WTC11 (cell line): ENCODE measurements at regions not wholly inside any gene's neighbourhood (a gene's known extent, or its start where the extent isn't known, plus 50 kb on each side); places are given as distances from the start of the nearest gene placed in this dataset.

Experiments used
- ATAC-seq: fragments of 200-7000 bp; cut with Tn5 transposase; 2 replicates; pipeline ENCODE4 v1.10.0; 2021; ENCODE audit warnings: mild to moderate bottlenecking, moderate library complexity
- CTCF ChIA-PET: fragments of 300-600 bp; sonication (Branson Sonifier 250); formaldehyde crosslinking; loops from one replicate; lab custom pipeline; 2021; ENCODE audit warnings: antibody characterized with exemption; lab: Charles Lee
- POLR2A ChIA-PET: fragments of 350-600 bp; sonication (Branson Sonifier 250); formaldehyde crosslinking; loops from one replicate; lab custom pipeline; 2021; ENCODE audit warnings: antibody characterized with exemption; lab: Charles Lee
- DNase-seq: peaks from one replicate; pipeline ENCODE4 v3.0.0; 2021; ENCODE audit warnings: low spot score
- H3K27ac Mint-ChIP-seq: 2 replicates; pipeline ENCODE4 v1.8.0; 2021; ENCODE audit warnings: mixed read lengths
- H3K27me3 Mint-ChIP-seq: 2 replicates; pipeline ENCODE4 v1.8.0; 2021; ENCODE audit warnings: low read depth, mild to moderate bottlenecking, moderate library complexity, mixed read lengths
- H3K36me3 Mint-ChIP-seq: 2 replicates; pipeline ENCODE4 v1.8.0; 2021; ENCODE audit warnings: mixed read lengths
- H3K4me1 Mint-ChIP-seq: 2 replicates; pipeline ENCODE4 v1.8.0; 2022; ENCODE audit warnings: mixed read lengths
- H3K4me3 Mint-ChIP-seq: 2 replicates; pipeline ENCODE4 v1.8.0; 2021; ENCODE audit warnings: mild to moderate bottlenecking, moderate library complexity, mixed read lengths
- H3K9me3 Mint-ChIP-seq: 2 replicates; pipeline ENCODE4 v1.8.0; 2021; ENCODE audit warnings: mixed read lengths
- ELF4 ChIP-seq: sonication (generic); formaldehyde crosslinking; IDR thresholded peaks from 2 replicates; pipeline ENCODE4 v1.8.1; 2022; ENCODE audit warnings: low read depth, mild to moderate bottlenecking, moderate library complexity, missing genetic modification reagents
- EMX1 ChIP-seq: fragments of 250-450 bp; sonication (Bioruptor Pico); IDR thresholded peaks from 2 replicates; pipeline ENCODE4 v1.8.0; 2021; ENCODE audit warnings: mild to moderate bottlenecking
- FOXK1 ChIP-seq: sonication (generic); formaldehyde crosslinking; IDR thresholded peaks from 2 replicates; pipeline ENCODE4 v1.8.0; 2022; ENCODE audit warnings: mild to moderate bottlenecking, moderate library complexity, missing genetic modification reagents
- FOXP1 ChIP-seq: sonication (generic); formaldehyde crosslinking; IDR thresholded peaks from 2 replicates; pipeline ENCODE4 v1.8.0; 2022; ENCODE audit warnings: missing genetic modification reagents, mild to moderate bottlenecking, moderate library complexity, borderline replicate concordance
- HMGA2 ChIP-seq: fragments of 250-450 bp; sonication (Bioruptor Pico); IDR thresholded peaks from 2 replicates; pipeline ENCODE4 v1.4.0; 2021; ENCODE audit warnings: mild to moderate bottlenecking, moderate library complexity
- IRF2 ChIP-seq: sonication (generic); formaldehyde crosslinking; IDR thresholded peaks from 2 replicates; pipeline ENCODE4 v1.8.0; 2022; ENCODE audit warnings: low read depth, missing genetic modification reagents, borderline replicate concordance
- NFE2L1 ChIP-seq: sonication (generic); formaldehyde crosslinking; IDR thresholded peaks from 2 replicates; pipeline ENCODE4 v1.8.1; 2023; ENCODE audit warnings: missing genetic modification reagents
- OVOL2 ChIP-seq: fragments of 250-450 bp; sonication (Bioruptor Pico); IDR thresholded peaks from 2 replicates; pipeline ENCODE4 v1.9.0; 2021; ENCODE audit warnings: mild to moderate bottlenecking, borderline replicate concordance
- SMAD3 ChIP-seq: sonication (generic); formaldehyde crosslinking; IDR thresholded peaks from 2 replicates; pipeline ENCODE4 v1.8.0; 2022; ENCODE audit warnings: missing genetic modification reagents, mild to moderate bottlenecking, borderline replicate concordance
- SMAD4 ChIP-seq: sonication (generic); formaldehyde crosslinking; IDR thresholded peaks from 2 replicates; pipeline ENCODE4 v1.8.0; 2022; ENCODE audit warnings: mild to moderate bottlenecking, missing genetic modification reagents
- TEAD1 ChIP-seq: sonication (generic); formaldehyde crosslinking; IDR thresholded peaks from 2 replicates; pipeline ENCODE4 v1.8.0; 2022; ENCODE audit warnings: mild to moderate bottlenecking, missing genetic modification reagents
- ZNF423 ChIP-seq: fragments of 250-450 bp; sonication (Bioruptor Pico); IDR thresholded peaks from 2 replicates; pipeline ENCODE4 v2.1.2; 2022; ENCODE audit warnings: mild to moderate bottlenecking, moderate library complexity
- TF ChIP-seq, protein P1 (sequence below): sonication (generic); formaldehyde crosslinking; conservative IDR thresholded peaks from 2 replicates; pipeline ENCODE4 v1.8.1; 2023; ENCODE audit warnings: mild to moderate bottlenecking, low read depth, missing genetic modification reagents, moderate library complexity
- TF ChIP-seq, protein P2 (sequence below): sonication (generic); formaldehyde crosslinking; IDR thresholded peaks from 2 replicates; pipeline ENCODE4 v1.8.0; 2022; ENCODE audit warnings: mild to moderate bottlenecking, missing genetic modification reagents
- TF ChIP-seq, protein P3 (sequence below): sonication (generic); formaldehyde crosslinking; IDR thresholded peaks from 2 replicates; pipeline ENCODE4 v1.8.1; 2022; ENCODE audit warnings: missing genetic modification reagents, borderline replicate concordance
- TF ChIP-seq, protein P4 (sequence below): fragments of 250-450 bp; sonication (Bioruptor Pico); IDR thresholded peaks from 2 replicates; pipeline ENCODE4 v1.9.0; 2021; ENCODE audit warnings: mild to moderate bottlenecking
- TF ChIP-seq, protein P5 (sequence below): sonication (generic); formaldehyde crosslinking; IDR thresholded peaks from 2 replicates; pipeline ENCODE4 v1.8.0; 2023; ENCODE audit warnings: missing genetic modification reagents, mild to moderate bottlenecking, borderline replicate concordance
- TF ChIP-seq, protein P6 (sequence below): sonication (generic); formaldehyde crosslinking; IDR thresholded peaks from 2 replicates; pipeline ENCODE4 v1.8.0; 2022; ENCODE audit warnings: mild to moderate bottlenecking, missing genetic modification reagents
- TF ChIP-seq, protein P7 (sequence below): sonication (generic); formaldehyde crosslinking; IDR thresholded peaks from 2 replicates; pipeline ENCODE4 v1.8.1; 2023; ENCODE audit warnings: mild to moderate bottlenecking, missing genetic modification reagents, moderate library complexity

DNA sequence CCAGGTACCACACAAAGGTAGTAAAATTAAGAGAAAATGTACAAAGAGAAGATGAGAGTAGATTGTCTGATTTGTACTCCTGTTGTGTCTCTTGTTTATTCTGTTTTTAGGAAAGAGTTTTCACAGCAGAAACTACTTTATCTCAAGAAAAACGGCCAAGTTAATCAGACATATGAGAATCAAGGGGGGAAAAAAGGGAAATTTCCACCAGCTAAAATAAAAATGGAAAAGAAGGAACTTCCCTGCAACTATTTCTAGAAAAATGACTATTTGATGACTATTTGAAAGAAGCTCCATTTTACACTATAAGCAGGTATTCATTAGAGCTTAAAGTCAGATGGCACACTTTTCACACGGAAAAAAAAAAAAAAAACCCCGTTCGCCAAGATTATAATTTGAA lies 56.5 kb downstream of the EPRS1 start:
- H3K4me1 Mint-ChIP-seq: no peaks in the 10 kb centered on the region
- H3K27ac Mint-ChIP-seq: no peak overlapping the region; the same call in 1 of the 2 replicates
- no peak for ATAC-seq
- H3K27me3 Mint-ChIP-seq: no peaks in the 10 kb centered on the region
- TF ChIP-seq FOXP1 (CRISPR knock-in tag): no peak
- no peak for TF ChIP-seq OVOL2 (CRISPR knock-in tag)
- no peak for TF ChIP-seq EMX1 (CRISPR knock-in tag)
- TF ChIP-seq, protein P1, sequence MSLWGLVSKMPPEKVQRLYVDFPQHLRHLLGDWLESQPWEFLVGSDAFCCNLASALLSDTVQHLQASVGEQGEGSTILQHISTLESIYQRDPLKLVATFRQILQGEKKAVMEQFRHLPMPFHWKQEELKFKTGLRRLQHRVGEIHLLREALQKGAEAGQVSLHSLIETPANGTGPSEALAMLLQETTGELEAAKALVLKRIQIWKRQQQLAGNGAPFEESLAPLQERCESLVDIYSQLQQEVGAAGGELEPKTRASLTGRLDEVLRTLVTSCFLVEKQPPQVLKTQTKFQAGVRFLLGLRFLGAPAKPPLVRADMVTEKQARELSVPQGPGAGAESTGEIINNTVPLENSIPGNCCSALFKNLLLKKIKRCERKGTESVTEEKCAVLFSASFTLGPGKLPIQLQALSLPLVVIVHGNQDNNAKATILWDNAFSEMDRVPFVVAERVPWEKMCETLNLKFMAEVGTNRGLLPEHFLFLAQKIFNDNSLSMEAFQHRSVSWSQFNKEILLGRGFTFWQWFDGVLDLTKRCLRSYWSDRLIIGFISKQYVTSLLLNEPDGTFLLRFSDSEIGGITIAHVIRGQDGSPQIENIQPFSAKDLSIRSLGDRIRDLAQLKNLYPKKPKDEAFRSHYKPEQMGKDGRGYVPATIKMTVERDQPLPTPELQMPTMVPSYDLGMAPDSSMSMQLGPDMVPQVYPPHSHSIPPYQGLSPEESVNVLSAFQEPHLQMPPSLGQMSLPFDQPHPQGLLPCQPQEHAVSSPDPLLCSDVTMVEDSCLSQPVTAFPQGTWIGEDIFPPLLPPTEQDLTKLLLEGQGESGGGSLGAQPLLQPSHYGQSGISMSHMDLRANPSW: no peak
- TF ChIP-seq SMAD4 (CRISPR knock-in tag): no peak
- TF ChIP-seq HMGA2 (CRISPR knock-in tag): no peak
- TF ChIP-seq, protein P2, sequence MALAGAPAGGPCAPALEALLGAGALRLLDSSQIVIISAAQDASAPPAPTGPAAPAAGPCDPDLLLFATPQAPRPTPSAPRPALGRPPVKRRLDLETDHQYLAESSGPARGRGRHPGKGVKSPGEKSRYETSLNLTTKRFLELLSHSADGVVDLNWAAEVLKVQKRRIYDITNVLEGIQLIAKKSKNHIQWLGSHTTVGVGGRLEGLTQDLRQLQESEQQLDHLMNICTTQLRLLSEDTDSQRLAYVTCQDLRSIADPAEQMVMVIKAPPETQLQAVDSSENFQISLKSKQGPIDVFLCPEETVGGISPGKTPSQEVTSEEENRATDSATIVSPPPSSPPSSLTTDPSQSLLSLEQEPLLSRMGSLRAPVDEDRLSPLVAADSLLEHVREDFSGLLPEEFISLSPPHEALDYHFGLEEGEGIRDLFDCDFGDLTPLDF (CRISPR knock-in tag): no peak
- TF ChIP-seq, protein P3, sequence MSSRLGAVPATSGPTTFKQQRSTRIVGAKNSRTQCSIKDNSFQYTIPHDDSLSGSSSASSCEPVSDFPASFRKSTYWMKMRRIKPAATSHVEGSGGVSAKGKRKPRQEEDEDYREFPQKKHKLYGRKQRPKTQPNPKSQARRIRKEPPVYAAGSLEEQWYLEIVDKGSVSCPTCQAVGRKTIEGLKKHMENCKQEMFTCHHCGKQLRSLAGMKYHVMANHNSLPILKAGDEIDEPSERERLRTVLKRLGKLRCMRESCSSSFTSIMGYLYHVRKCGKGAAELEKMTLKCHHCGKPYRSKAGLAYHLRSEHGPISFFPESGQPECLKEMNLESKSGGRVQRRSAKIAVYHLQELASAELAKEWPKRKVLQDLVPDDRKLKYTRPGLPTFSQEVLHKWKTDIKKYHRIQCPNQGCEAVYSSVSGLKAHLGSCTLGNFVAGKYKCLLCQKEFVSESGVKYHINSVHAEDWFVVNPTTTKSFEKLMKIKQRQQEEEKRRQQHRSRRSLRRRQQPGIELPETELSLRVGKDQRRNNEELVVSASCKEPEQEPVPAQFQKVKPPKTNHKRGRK (CRISPR knock-in tag): no peak
- TF ChIP-seq, protein P4, sequence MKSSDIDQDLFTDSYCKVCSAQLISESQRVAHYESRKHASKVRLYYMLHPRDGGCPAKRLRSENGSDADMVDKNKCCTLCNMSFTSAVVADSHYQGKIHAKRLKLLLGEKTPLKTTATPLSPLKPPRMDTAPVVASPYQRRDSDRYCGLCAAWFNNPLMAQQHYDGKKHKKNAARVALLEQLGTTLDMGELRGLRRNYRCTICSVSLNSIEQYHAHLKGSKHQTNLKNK: no peak
- ChIA-PET CTCF (interaction anchor here (0.7 to 3.1 kb wide), 4 partner anchors 126 to 607 kb away, joined by 3 to 11 read pairs (median 6); no protein-coding TSS in a partner anchor), POLR2A (interaction anchor here (0.7 kb wide), 1 partner anchor 536 kb away, joined by 4 read pairs; no protein-coding TSS in a partner anchor)
- DNase-seq: no peak
- no peaks in the 10 kb centered on the region for H3K9me3 Mint-ChIP-seq
- peaks cover 32% of the 10 kb centered on the region for H3K36me3 Mint-ChIP-seq
- H3K4me3 Mint-ChIP-seq: no peak overlapping the region

DNA sequence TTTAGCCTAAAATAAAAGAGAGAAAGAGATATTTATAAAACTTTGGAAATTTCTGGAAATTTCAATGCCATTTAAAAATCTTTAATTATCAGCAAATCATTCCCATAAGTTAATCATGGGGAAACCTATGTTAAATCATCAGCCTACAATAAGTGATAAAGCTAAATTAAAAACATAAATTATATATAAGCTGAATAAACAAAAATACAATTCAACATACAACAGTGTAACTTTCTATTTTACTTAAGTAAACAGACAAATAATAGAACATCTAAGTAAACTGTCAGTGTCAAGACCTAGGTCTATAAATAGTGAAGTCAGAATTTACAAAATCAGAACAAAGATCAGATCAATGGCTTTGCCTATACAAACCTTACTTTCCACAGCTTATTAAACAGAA lies 57.5 kb downstream of the EPRS1 start:
- H3K4me1 Mint-ChIP-seq: no peaks in the 10 kb centered on the region
- H3K36me3 Mint-ChIP-seq: peaks cover 36% of the 10 kb centered on the region
- no peaks in the 10 kb centered on the region for H3K27me3 Mint-ChIP-seq
- CTCF ChIA-PET: no interaction called here
- no peak overlapping the region for H3K27ac Mint-ChIP-seq
- ATAC-seq (no peak), DNase-seq (no peak)
- POLR2A ChIA-PET: no interaction called here
- H3K4me3 Mint-ChIP-seq: no peak overlapping the region
- H3K9me3 Mint-ChIP-seq: no peaks in the 10 kb centered on the region
- TF ChIP-seq, protein P5, sequence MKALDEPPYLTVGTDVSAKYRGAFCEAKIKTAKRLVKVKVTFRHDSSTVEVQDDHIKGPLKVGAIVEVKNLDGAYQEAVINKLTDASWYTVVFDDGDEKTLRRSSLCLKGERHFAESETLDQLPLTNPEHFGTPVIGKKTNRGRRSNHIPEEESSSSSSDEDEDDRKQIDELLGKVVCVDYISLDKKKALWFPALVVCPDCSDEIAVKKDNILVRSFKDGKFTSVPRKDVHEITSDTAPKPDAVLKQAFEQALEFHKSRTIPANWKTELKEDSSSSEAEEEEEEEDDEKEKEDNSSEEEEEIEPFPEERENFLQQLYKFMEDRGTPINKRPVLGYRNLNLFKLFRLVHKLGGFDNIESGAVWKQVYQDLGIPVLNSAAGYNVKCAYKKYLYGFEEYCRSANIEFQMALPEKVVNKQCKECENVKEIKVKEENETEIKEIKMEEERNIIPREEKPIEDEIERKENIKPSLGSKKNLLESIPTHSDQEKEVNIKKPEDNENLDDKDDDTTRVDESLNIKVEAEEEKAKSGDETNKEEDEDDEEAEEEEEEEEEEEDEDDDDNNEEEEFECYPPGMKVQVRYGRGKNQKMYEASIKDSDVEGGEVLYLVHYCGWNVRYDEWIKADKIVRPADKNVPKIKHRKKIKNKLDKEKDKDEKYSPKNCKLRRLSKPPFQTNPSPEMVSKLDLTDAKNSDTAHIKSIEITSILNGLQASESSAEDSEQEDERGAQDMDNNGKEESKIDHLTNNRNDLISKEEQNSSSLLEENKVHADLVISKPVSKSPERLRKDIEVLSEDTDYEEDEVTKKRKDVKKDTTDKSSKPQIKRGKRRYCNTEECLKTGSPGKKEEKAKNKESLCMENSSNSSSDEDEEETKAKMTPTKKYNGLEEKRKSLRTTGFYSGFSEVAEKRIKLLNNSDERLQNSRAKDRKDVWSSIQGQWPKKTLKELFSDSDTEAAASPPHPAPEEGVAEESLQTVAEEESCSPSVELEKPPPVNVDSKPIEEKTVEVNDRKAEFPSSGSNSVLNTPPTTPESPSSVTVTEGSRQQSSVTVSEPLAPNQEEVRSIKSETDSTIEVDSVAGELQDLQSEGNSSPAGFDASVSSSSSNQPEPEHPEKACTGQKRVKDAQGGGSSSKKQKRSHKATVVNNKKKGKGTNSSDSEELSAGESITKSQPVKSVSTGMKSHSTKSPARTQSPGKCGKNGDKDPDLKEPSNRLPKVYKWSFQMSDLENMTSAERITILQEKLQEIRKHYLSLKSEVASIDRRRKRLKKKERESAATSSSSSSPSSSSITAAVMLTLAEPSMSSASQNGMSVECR (CRISPR knock-in tag): no peak
- TF ChIP-seq FOXP1 (CRISPR knock-in tag) (no peak), IRF2 (no peak), NFE2L1 (CRISPR knock-in tag) (no peak), SMAD4 (CRISPR knock-in tag) (no peak), SMAD3 (no peak), FOXK1 (CRISPR knock-in tag) (no peak), ELF4 (CRISPR knock-in tag) (no peak), TEAD1 (CRISPR knock-in tag) (no peak), ZNF423 (CRISPR knock-in tag) (no peak)
- TF ChIP-seq, protein P6, sequence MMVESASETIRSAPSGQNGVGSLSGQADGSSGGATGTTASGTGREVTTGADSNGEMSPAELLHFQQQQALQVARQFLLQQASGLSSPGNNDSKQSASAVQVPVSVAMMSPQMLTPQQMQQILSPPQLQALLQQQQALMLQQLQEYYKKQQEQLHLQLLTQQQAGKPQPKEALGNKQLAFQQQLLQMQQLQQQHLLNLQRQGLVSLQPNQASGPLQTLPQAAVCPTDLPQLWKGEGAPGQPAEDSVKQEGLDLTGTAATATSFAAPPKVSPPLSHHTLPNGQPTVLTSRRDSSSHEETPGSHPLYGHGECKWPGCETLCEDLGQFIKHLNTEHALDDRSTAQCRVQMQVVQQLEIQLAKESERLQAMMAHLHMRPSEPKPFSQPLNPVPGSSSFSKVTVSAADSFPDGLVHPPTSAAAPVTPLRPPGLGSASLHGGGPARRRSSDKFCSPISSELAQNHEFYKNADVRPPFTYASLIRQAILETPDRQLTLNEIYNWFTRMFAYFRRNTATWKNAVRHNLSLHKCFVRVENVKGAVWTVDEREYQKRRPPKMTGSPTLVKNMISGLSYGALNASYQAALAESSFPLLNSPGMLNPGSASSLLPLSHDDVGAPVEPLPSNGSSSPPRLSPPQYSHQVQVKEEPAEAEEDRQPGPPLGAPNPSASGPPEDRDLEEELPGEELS: no peak
- TF ChIP-seq, protein P7, sequence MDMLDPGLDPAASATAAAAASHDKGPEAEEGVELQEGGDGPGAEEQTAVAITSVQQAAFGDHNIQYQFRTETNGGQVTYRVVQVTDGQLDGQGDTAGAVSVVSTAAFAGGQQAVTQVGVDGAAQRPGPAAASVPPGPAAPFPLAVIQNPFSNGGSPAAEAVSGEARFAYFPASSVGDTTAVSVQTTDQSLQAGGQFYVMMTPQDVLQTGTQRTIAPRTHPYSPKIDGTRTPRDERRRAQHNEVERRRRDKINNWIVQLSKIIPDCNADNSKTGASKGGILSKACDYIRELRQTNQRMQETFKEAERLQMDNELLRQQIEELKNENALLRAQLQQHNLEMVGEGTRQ (CRISPR knock-in tag): no peak
- TF ChIP-seq, protein P4: no peak
